CD4-positive, alpha-beta T cell (primary cell): ENCODE measurements at regions not wholly inside any gene's neighbourhood (a gene's known extent, or its start where the extent isn't known, plus 50 kb on each side); places are given as distances from the start of the nearest gene placed in this dataset.

ENCODE experiments used
- ATAC-seq: fragments of 200-7000 bp; cut with Tn5 transposase; one replicate; pipeline ENCODE4 v1.10.0; 2022; ENCODE audit warnings: mild to moderate bottlenecking; ENCODE audit not compliant: poor library complexity
- CTCF ChIA-PET: fragments of 350-600 bp; sonication (Branson Sonifier 250); formaldehyde crosslinking; loops from one replicate; lab custom pipeline; 2021; ENCODE audit warnings: antibody characterized with exemption, inconsistent platforms; lab: Charles Lee
- POLR2A ChIA-PET: fragments of 350-600 bp; sonication (Branson Sonifier 250); formaldehyde crosslinking; loops from one replicate; lab custom pipeline; 2021; ENCODE audit warnings: antibody characterized with exemption, inconsistent platforms; lab: Charles Lee
- DNase-seq, 14 experiments: peaks; one replicate each; pipeline ENCODE4 v3.0.0-alpha.2; 2013 to 2020; ENCODE audit warnings: mixed read lengths in 2 of 14
- H3K27ac ChIP-seq, 2 donors: one replicate each; pipeline versions ENCODE4 v1.5.1 to v1.7.0; 2013; ENCODE audit warnings: low read length in 2 of 2, low read depth in 1 of 2, mild to moderate bottlenecking in 1 of 2
- H3K27me3 ChIP-seq, 2 experiments: 1 replicate in 1 of 2; 2 replicates in 1 of 2; pipeline versions ENCODE4 v1.6.1 to v1.7.0; 2013; ENCODE audit warnings: low read length in 2 of 2, control low read depth in 1 of 2, mild to moderate bottlenecking in 1 of 2, moderate library complexity in 1 of 2; ENCODE audit not compliant: insufficient read depth in 2 of 2, control insufficient read depth in 1 of 2
- H3K36me3 ChIP-seq: one replicate; pipeline ENCODE4 v1.6.1; 2013; ENCODE audit warnings: low read length, control low read depth; ENCODE audit not compliant: insufficient read depth
- H3K4me1 ChIP-seq: one replicate; pipeline ENCODE4 v1.6.1; 2013; ENCODE audit warnings: low read length, control low read depth; ENCODE audit not compliant: insufficient read depth
- H3K4me3 ChIP-seq: one replicate; pipeline ENCODE4 v1.5.1; 2013; ENCODE audit warnings: mild to moderate bottlenecking, low read length, moderate library complexity
- H3K9me3 ChIP-seq, 2 experiments: 1 replicate in 1 of 2; 2 replicates in 1 of 2; pipeline versions ENCODE4 v1.6.1 to v1.7.0; 2013; ENCODE audit warnings: low read length in 2 of 2, mild to moderate bottlenecking in 2 of 2, control low read depth in 1 of 2, moderate library complexity in 1 of 2; ENCODE audit not compliant: control insufficient read depth in 1 of 2, insufficient read depth in 1 of 2
- H3K27ac Mint-ChIP-seq: one replicate; pipeline ENCODE4 v1.8.0; 2020; ENCODE audit warnings: mixed read lengths
- H3K27me3 Mint-ChIP-seq: one replicate; pipeline ENCODE4 v1.8.0; 2021; ENCODE audit warnings: mixed read lengths
- H3K36me3 Mint-ChIP-seq: one replicate; pipeline ENCODE4 v1.8.0; 2021; ENCODE audit warnings: low read depth, mixed read lengths
- H3K4me1 Mint-ChIP-seq: one replicate; pipeline ENCODE4 v1.8.0; 2021; ENCODE audit warnings: low read depth, mixed read lengths
- H3K4me3 Mint-ChIP-seq: one replicate; pipeline ENCODE4 v1.8.0; 2020; ENCODE audit warnings: mild to moderate bottlenecking, mixed read lengths
- H3K9me3 Mint-ChIP-seq: one replicate; pipeline ENCODE4 v1.8.0; 2020; ENCODE audit warnings: mixed read lengths
- CTCF ChIP-seq: fragments of 200-600 bp; IDR thresholded peaks from one replicate; pipeline ENCODE4 v1.8.0; 2022; ENCODE audit warnings: antibody characterized with exemption, mild to moderate bottlenecking
- intact Hi-C, 2 experiments: fragments of 100-400 bp; cut with DNase I in 1 of 2; cut with micrococcal nuclease in 1 of 2; formaldehyde crosslinking; loops; one replicate each; pipeline versions ENCODE4 v1.15.1 to v1.9.0; 2023 to 2025; cut with DNase I, micrococcal nuclease

GRCh38 chr1:221633841-221634409 is 108.0 kb downstream of the DUSP10 start:
- CTCF ChIA-PET, result no interaction called here
- H3K4me1 Mint-ChIP-seq, result no peaks in the 10 kb centered on the region
- H3K9me3 Mint-ChIP-seq, result no peaks in the 10 kb centered on the region
- Histone ChIP-seq H3K4me3 (no peak overlapping the region), H3K4me1 (no peaks in the 10 kb centered on the region), H3K36me3 (no peaks in the 10 kb centered on the region), H3K27ac (no peak overlapping the region), H3K27me3 (no peaks in the 10 kb centered on the region), H3K9me3 (no peaks in the 10 kb centered on the region)
- DNase-seq (no peak), ATAC-seq (no peak)
- no peaks in the 10 kb centered on the region for H3K27me3 Mint-ChIP-seq
- no peak overlapping the region for H3K27ac Mint-ChIP-seq
- intact Hi-C loops, result loop anchor here in 1 of 2 experiments (5.0 kb wide), 1 partner anchor 108 kb away; the partner anchor contains the start of gene DUSP10
- POLR2A ChIA-PET, result no interaction called here
- H3K36me3 Mint-ChIP-seq, result no peaks in the 10 kb centered on the region
- TF ChIP-seq CTCF, result no peak
- H3K4me3 Mint-ChIP-seq, result no peak overlapping the region

GRCh38 chr1:221634606-221635005 is 107.3 kb downstream of the DUSP10 start:
- Histone ChIP-seq H3K27me3 (no peaks in the 10 kb centered on the region), H3K9me3 (no peaks in the 10 kb centered on the region), H3K36me3 (no peaks in the 10 kb centered on the region), H3K4me1 (no peaks in the 10 kb centered on the region), H3K4me3 (no peak overlapping the region), H3K27ac (no peak overlapping the region)
- Mint-ChIP-seq H3K36me3 (no peaks in the 10 kb centered on the region), H3K27me3 (no peaks in the 10 kb centered on the region), H3K27ac (no peak overlapping the region), H3K4me1 (no peaks in the 10 kb centered on the region), H3K4me3 (no peak overlapping the region), H3K9me3 (no peaks in the 10 kb centered on the region)
- POLR2A ChIA-PET, result no interaction called here
- ATAC-seq (no peak), DNase-seq (no peak)
- TF ChIP-seq CTCF, result no peak
- CTCF ChIA-PET, result no interaction called here
- intact Hi-C loops, result loop anchor here in 1 of 2 experiments (5.0 kb wide), 1 partner anchor 108 kb away; the partner anchor contains the start of gene DUSP10

- no peaks in the 10 kb centered on the region for H3K9me3 Mint-ChIP-seq
- H3K36me3 ChIP-seq, result no peaks in the 10 kb centered on the region
- intact Hi-C loops, result no loop called here
- ChIA-PET CTCF (no interaction called here), POLR2A (no interaction called here)
- no peak overlapping the region for H3K4me3 Mint-ChIP-seq
- H3K4me1 Mint-ChIP-seq, result no peaks in the 10 kb centered on the region
- H3K9me3 ChIP-seq, result no peaks in the 10 kb centered on the region
- H3K36me3 Mint-ChIP-seq, result no peaks in the 10 kb centered on the region
- H3K4me3 ChIP-seq, result no peak overlapping the region
- H3K27me3 ChIP-seq, result no peaks in the 10 kb centered on the region
- no peak overlapping the region for H3K27ac Mint-ChIP-seq
- no peak for TF ChIP-seq CTCF
- H3K27ac ChIP-seq, result no peak overlapping the region
- DNase-seq, result no peak
- H3K27me3 Mint-ChIP-seq, result no peaks in the 10 kb centered on the region
- no peak for ATAC-seq
- no peaks in the 10 kb centered on the region for H3K4me1 ChIP-seq
Measured at GRCh38 chr1:221635305-221635704, 106.6 kb downstream of the DUSP10 start.
